GM21576 (cell line): ENCODE measurements at regions not wholly inside any gene's neighbourhood (a gene's known extent, or its start where the extent isn't known, plus 50 kb on each side); places are given as distances from the start of the nearest gene placed in this dataset.

Source experiments
- ATAC-seq: cut with Tn5 transposase; IDR thresholded peaks from one replicate; pipeline ENCODE4 v1.9.1; 2021; ENCODE audit warnings: mild to moderate bottlenecking, moderate library complexity; ENCODE audit not compliant: unreplicated experiment

DNA sequence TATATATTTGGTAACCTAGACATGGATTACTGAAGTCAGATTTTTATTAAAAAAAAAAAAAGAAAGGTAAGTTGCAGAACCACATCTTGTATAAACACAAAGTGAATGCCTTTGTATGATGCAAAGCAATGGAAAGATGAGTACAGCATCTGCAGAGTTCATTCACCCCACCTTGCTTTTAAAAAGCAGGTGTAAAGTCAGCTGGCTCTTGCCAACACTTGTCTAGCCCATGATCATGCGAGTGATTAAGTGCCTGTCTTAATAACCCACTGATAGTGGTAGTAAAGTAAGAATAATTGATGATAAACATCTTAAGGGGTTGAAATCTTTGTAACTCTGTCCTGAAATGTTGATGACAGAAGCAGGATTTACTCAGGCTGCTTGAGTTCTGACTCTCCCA, 710.4 kb downstream of the EFNB2 start:
- no peak for ATAC-seq

DNA sequence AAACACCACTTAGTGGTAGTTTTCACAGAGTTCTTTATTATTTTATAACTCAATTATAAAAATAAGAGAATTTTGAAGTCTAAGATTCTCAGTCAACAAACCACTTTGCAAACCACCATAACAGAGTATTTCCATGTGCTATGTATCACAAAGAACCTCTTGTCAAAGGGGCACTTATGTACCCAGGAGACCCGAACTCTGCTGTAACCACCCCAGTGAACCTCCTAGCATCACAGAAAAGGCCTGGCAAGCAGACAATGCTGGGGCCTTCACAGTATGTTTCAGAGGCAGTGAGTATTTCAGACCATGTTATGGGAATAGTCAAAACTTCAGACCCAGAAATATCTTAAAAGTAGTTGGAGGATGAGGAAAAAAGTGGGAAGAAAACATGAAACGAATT, 714.1 kb downstream of the EFNB2 start:
- no peak for ATAC-seq

DNA sequence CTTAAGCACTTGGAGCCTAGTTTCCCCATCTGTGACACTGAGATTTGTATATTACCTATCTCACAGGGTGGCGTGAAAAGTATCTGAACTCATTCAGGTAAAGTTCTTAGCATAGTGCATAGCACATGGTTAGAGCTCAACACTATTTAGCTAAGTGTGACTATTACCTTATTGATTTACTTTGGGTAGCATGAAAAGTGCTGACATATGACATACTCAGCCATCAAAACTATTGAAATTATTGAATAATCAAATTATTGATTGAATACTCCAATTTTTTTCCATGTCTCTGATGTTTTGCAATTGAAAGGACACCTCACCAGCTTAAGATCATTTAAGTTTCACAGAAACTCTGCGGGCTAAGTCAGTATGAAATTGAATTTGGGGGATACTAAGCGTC, 715.0 kb downstream of the EFNB2 start:
- no peak for ATAC-seq

DNA sequence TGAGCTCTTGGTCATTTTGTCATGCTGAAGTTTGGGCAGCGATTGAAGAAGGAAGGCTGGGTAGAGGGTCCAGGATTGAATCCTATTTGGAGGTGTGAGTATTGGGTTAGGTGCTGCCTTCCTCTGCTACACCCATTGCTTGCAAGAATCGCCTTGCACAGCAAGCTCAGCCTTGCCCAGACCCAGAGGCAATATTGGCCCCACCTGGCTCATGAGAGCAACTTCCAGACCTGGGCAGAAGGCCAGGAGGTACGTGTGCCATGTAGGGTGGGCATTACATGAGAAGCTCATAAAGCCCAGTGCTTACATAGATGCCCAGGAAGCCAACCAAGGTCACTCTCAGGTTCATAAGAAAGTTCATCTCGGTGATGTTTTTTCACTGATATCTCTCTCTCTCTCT, 718.0 kb downstream of the EFNB2 start:
- ATAC-seq, result no peak

DNA sequence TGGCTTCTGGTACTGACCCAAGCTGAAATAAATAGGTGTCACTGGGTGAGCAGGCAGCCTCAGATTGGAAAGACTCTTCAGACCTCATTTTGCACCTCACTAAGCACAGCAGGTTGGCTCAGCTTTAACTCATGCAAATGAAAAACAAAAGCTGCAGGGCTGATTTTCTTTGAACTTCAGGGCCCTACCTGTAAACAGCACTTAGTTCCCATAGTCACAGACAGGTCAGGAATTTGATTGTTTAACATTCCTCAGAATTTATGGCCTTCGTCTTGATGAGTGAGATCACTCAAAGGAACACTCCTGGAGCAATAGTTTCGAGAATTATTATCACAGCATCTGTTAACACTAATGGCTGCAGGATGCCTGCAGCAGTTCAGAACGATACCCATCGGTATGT, 718.5 kb downstream of the EFNB2 start:
- ATAC-seq, result no peak

DNA sequence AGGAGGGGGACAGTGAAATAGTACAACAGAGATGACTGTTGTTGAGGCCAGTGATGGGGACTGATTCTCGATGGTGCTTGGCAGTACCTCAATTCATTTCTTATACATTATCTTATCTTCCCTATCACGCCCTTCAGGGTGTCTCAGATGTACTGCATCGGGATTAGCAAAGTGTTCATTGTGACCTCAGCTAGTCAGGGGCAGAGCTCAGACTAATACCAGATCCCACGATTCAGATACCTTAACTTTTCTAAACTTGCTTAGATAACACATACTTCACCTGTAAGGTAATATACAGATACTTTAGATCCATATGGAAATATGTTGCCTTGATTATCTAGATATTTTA, 720.6 kb downstream of the EFNB2 start:
- ATAC-seq, result no peak

DNA sequence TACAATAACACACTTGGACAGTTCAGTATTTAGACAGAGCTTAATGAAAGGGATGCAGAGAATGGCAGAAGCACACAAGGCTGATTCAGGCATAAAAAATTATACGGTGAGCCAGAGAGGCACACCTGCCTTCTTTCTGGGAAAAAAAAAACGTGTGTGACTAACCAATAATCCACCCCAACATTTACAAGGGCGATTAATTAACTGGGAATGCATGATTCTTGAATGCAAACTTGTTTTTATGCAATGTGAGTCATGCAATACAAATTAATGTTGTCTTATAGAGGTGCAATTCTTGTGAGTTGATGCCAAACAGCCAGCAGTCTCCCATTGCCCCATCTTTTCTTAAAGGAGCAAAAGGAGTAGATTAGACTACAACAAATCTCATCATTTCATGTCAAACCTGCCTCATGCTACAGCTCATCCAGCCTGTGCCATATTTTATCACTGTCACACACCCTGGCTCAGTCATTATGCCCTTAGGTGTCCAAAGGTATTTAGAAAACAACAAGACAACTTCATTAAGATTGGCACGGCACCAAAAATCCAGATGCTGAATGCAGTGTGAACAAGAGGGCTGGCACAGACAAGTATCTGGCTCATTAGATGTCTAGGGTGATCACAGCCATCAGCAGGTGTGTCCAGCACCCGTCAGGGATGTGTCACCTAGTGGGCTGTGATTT, 721.1 kb downstream of the EFNB2 start:
- ATAC-seq, result no peak

DNA sequence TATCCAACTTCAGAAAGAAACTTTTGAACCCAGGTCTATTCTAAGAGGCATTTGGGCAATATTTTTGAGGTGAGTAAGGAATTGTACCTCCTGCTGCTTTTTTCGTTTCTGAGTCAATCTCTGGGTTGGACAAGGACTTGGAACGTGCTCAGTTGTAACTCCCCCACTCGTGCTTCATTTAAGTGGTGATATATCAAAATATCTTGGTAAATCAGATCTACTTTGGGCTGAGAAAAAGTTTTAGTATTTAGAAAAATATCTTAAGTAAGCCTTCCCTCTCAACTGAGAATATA, 728.9 kb downstream of the EFNB2 start:
- no peak for ATAC-seq

DNA sequence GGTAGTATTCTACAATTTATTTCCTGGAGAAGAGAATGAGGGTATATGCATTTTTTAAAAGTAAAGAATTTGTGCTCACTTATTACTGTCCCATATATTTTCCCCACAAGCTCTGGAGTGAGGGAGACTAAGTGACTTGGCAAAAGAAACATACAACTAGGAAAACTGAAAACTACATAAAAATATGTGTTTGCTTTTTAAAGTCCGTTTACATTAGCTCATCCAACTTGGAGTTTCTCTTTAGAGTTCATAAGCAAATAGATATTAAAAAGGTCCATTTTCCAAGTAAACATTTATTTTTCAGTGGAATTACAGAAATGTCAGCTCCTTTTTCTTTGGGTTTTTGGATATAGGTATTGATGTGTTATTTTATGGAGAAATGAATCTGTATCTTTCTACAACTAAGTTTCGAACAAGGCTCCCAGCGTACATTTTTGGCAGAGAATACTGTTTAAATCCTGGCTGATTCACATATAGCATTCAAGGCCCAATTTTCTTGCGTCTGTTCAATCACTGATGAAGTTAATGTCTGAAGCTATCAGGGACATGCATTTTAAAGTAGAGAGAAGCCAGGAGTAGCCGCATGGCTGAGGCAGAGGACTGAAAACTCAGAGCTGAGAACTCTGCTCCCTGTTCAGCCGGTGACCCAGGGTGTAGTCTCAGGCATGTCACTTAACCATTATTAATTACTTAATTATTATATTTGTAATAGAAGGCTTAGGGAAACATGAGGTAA, 729.4 kb downstream of the EFNB2 start:
- no peak for ATAC-seq

DNA sequence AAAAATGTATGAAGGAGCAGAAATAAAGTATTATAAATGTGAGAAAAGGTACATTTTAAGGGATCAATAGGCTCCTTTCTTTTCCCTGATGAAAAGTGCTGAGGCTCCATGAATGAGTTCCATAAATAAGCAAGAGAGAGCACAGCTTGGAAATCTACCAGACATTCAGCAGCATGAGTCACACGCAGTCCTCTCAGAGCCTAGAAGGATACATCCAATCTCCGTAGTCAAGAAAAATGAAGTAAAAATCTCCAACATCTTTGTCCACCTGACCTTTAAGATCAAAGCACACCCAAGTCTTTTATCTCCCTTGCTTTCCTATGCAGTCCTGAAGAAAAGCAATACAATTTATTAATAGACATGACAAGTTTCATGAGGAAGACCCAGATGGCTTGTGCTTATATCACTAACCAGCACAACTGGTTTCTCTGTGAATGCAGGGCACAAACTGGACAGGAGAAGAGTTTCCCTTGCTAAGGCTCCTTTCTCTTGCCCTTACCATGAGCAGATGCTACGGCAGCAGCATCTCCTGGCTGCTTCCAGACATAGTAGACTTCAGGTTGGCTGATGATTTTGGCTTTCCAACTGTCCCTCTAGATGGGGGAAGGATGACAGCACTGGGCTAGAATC, 730.8 kb downstream of the EFNB2 start:
- no peak for ATAC-seq

DNA sequence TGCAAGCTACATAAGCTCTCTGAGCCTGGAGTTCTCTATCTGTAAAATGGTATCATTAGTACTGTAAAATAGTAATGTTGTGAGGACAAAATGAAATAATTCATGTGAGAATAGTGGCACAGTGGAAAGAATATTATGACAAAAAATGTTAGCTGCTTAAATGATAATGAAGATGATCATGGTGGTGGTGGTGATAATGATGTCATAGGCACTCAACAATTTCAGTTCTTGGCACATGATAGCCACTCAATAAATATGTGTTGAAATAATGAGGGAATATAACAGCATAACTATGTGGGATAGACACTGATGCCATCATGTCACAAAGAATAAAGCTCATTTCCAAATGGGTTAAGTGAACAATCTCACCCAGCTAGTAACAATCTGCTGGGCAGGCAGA, 736.3 kb downstream of the EFNB2 start:
- ATAC-seq, result no peak

DNA sequence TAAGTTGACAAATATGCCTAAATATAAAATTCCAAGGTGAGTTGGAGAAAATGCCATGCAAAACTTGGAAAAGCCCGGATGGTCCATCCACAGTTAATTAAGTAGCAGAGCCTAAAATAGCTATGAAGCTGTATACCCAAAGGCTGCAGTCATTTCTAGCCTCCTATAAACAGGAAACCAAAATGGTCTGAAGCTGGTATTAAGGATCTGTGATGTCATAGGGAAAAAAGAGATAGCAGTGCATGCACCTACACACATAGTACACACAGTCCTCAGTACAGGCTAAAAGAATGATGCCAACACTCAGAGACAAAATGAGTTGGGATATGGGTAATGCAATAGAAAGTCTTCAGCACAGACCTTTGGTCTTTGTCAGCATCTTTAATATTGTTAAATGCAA, 736.9 kb downstream of the EFNB2 start:
- no peak for ATAC-seq

DNA sequence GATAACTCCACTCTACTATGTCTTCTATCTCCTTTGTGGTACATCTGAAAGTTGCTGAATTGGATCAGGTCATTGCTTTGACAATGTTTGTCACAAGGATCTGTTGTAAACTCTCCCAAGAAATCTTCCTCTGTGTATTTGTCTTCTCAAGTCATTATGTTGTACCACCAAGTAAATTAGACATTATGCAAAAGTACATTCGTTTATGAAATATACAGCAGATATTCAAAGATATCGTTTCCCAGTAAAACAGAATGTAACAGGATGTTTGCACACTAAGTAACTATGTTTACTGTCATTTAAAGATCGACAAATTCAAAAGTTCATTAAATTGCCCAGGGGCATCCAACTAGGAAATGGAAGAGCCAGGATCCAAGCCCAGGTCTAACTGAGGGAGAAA, 739.4 kb downstream of the EFNB2 start:
- ATAC-seq, result no peak

DNA sequence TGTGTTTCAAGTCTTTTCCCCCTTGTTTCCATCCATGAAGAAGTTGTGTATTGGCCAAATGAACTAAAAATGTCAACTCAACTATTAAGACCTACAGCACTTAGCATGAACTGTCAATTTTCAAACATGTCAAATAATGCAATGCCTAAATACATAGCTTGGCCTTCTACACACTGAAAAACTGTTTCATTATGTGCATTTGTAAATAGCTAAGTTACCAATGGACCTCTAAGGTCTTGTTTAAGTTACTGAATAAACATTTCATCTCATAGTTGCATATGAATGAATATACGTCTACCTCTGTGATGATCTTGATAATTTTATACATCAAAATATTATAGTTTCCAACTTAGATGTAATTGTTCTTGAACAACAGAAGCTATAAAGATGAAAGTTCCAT, 744.5 kb downstream of the EFNB2 start:
- ATAC-seq, result no peak

DNA sequence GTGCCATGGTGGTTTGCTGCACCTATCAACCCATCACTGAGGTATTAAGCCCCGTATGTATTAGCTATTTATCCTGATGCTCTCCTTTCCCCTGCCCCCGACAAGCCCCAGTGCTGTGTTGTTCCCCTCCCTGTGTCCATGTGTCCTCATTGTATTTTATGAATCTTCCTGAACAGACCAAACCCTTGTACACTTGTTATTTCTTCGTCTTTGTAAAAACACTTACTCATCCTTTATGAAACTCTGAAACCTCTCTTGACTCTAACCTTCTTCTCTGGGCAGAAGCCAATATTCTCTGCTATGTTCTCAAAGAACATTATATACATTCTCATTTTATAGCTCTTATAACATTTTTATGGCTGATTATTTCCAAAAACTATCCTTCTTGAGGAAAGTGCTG, 746.9 kb downstream of the EFNB2 start:
- ATAC-seq, result no peak

DNA sequence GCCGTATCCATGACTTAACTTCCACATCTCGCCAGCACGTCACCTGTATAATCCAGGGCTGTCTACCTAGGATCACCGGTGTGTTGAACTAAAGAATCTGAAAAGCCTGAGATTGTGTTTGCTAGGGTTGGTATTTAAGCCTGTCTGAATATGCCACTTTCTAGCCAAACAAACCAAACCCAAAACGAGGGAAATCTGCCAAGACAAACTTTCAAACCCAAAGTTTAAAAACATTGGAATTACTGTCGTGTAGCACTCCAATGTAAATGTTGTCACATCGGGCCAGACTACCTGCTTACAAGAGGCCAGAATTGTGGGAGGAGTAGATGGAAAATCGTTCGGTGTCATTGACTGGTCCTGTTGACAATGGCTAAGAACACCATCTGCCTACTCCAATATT, 747.8 kb downstream of the EFNB2 start:
- no peak for ATAC-seq

DNA sequence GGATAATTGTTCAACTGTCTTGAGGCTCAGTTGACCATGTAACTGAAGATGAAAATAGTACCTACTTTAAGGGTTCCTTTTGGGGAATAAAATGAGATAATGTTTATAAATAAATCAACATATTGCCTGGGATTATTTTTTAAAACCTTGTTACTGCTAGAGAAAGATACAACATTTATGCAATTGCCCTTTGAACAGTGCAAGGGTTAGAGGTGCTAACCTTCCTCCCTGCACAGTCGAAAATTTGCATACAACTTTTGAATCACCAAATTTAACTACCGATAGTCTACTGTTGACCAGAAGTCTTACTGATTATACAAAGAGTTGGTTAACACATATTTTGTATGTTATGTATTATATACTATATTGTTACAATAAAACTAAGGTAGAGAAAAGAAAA, 750.0 kb downstream of the EFNB2 start:
- ATAC-seq, result no peak

DNA sequence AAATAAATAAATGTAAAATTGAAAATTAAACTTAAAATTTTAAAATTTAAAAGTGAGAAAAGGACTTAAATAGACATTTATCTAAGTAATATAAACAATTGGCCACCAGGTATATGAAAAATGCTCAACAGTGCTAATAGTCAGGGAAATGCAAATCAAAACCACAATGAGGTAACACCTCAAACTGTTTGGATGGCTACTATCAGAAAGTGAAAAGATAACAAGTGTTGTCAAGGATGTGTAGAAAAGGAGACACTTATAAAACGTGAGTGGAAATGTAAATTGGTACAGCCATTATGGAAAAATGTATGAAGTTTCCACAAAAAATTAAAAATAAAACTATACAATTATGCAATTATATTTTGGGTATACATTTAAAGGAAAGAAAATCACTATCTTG, 752.2 kb downstream of the EFNB2 start:
- ATAC-seq, result no peak

DNA sequence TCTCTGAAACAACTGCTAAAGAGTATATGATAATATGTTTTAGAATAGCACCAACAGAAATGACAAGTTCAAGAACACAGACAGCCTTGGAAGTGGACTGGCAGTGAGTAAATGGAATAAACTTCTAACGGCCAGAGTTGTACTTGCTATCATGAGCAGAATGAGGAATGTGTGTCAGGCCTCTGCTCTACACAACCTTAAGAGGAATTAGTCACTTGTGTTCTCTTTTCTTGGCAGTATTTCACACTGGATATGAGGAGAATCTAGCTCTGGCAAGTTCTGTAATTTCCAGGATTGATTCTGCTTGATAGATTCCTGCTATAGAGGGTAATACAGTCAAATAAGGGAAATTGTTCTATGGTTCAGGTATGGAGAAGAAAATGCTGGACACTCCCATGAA, 757.3 kb downstream of the EFNB2 start:
- ATAC-seq, result no peak

DNA sequence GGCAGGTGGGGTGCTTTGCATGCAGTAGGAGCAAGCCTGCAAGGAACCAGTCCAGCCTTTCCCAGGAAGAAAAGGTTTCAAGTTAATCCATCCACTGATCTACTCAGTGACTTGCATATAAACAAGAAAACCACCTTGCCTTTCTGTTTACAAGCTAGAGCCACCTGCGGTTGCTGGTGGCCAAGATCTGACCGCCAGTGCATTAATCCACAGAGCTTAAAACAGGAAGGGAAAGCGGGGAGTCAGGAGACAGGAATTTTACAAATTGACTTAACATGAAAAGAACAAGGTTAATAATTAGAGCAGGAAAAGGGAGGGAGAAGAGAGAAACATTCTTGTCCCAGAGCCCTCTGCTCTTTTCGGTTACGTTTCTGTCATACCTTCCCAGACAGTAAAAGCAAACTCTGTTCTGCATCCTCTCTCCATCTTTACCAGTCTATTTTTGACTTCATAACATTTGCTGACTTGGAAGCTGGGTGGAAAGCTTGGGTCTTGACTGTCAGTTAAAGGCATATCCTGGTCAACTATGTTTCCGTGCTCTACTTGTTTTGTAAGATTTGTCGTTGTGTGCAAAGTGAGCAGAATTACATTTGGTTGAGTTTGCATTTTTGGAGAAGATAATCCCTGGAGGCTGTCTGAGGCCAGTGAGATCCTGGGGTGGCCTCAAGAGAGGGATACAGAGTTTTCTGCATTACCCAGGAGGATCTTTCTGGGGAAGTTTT, 760.6 kb downstream of the EFNB2 start:
- ATAC-seq, result no peak

DNA sequence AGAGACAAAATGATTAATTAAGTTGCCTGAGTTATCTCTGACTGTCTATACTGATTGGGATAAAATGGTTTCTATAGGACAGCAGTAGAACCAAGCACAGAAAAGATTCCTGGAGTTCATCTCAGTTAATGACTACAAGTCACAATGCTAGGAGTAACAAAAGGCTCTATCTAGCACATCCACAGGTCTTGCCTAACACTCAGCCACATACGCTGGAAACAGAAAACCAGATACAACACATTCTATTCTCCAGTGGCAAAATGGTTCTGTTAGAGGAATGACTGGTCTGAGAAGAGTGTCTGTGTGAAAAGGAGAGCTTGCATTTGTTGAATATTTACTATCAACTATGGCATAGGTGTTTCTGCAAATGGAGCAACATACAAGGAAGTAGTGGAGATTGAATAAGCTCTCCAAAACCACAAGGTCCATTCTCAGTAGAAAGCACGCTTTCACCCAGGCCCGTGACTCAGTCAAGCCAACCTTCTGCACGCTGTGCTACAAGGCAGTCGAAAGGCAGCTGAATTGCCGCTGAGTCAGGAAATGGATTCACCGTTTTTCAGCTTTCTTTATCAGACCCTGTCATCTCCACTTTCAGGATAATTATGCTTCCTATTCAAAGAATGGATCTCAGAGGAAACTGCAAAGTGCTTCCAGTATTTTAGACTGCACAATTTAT, 761.5 kb downstream of the EFNB2 start:
- ATAC-seq, result no peak

DNA sequence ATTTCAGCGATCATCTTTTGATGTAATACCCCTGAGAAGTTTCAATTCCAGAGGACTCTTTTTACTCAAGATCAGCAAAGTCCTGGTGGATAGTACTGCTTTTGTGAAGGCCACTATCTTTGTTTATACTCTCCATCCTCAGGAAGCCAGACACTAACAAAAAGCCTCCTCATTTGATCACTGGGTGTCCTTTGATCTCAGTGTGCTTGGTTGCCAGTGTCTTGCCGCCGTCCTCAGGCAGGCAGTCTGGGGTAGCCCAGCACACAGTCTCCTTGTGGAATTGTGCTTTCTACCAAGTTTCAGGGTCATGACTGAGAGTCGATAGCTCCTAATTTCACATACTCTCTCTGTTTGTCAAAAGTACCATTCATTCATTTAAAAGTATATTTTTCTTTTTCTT, 762.2 kb downstream of the EFNB2 start:
- ATAC-seq, result no peak
